WERI-Rb-1 (cell line): ENCODE measurements at regions not wholly inside any gene's neighbourhood (a gene's known extent, or its start where the extent isn't known, plus 50 kb on each side); places are given as distances from the start of the nearest gene placed in this dataset.

ENCODE experiments used
- DNase-seq: peaks from one replicate; pipeline ENCODE4 v3.0.0-alpha.2; 2020
- H3K27ac ChIP-seq: fragments of 250-450 bp; sonication (Bioruptor Pico); 2 replicates; pipeline ENCODE4 v1.5.1; 2020; ENCODE audit warnings: mild to moderate bottlenecking, moderate library complexity
- H3K27me3 ChIP-seq: fragments of 250-450 bp; sonication (Bioruptor Pico); 2 replicates; pipeline ENCODE4 v1.5.1; 2021; ENCODE audit warnings: mild to moderate bottlenecking, low read depth, moderate library complexity; ENCODE audit not compliant: insufficient read depth, severe bottlenecking
- H3K36me3 ChIP-seq: fragments of 250-450 bp; sonication (Bioruptor Pico); 2 replicates; pipeline ENCODE4 v1.5.1; 2020; ENCODE audit warnings: mild to moderate bottlenecking, moderate library complexity
- H3K4me3 ChIP-seq: 2 replicates; pipeline ENCODE4 v1.5.1; 2011; ENCODE audit warnings: low read depth, mild to moderate bottlenecking, control low read depth, low read length
- H3K9me3 ChIP-seq: fragments of 250-450 bp; sonication (Bioruptor Pico); 2 replicates; pipeline ENCODE4 v1.5.1; 2021; ENCODE audit warnings: mild to moderate bottlenecking, moderate library complexity; ENCODE audit not compliant: severe bottlenecking
- TF ChIP-seq, protein P1 (sequence below): IDR thresholded peaks from 2 replicates; pipeline ENCODE4 v1.5.1; 2011; ENCODE audit warnings: low read depth, mild to moderate bottlenecking, control low read depth, inconsistent platforms, low read length

GRCh38 chr11:13062115-13062514 is 53.0 kb downstream of the RASSF10 start:
- Histone ChIP-seq H3K27me3 (peaks cover 27% of the 10 kb centered on the region), H3K36me3 (no peaks in the 10 kb centered on the region), H3K9me3 (no peaks in the 10 kb centered on the region), H3K27ac (no peak overlapping the region), H3K4me3 (no peak overlapping the region)
- TF ChIP-seq, protein P1, sequence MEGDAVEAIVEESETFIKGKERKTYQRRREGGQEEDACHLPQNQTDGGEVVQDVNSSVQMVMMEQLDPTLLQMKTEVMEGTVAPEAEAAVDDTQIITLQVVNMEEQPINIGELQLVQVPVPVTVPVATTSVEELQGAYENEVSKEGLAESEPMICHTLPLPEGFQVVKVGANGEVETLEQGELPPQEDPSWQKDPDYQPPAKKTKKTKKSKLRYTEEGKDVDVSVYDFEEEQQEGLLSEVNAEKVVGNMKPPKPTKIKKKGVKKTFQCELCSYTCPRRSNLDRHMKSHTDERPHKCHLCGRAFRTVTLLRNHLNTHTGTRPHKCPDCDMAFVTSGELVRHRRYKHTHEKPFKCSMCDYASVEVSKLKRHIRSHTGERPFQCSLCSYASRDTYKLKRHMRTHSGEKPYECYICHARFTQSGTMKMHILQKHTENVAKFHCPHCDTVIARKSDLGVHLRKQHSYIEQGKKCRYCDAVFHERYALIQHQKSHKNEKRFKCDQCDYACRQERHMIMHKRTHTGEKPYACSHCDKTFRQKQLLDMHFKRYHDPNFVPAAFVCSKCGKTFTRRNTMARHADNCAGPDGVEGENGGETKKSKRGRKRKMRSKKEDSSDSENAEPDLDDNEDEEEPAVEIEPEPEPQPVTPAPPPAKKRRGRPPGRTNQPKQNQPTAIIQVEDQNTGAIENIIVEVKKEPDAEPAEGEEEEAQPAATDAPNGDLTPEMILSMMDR: no peak
- no peak for DNase-seq

GRCh38 chr11:13064593-13064992 is 55.5 kb downstream of the RASSF10 start:
- H3K27ac ChIP-seq: no peak overlapping the region
- TF ChIP-seq, protein P1: no peak
- no peak for DNase-seq
- H3K9me3 ChIP-seq: no peaks in the 10 kb centered on the region
- peaks cover 41% of the 10 kb centered on the region for H3K27me3 ChIP-seq
- H3K4me3 ChIP-seq: no peak overlapping the region
- no peaks in the 10 kb centered on the region for H3K36me3 ChIP-seq

DNA sequence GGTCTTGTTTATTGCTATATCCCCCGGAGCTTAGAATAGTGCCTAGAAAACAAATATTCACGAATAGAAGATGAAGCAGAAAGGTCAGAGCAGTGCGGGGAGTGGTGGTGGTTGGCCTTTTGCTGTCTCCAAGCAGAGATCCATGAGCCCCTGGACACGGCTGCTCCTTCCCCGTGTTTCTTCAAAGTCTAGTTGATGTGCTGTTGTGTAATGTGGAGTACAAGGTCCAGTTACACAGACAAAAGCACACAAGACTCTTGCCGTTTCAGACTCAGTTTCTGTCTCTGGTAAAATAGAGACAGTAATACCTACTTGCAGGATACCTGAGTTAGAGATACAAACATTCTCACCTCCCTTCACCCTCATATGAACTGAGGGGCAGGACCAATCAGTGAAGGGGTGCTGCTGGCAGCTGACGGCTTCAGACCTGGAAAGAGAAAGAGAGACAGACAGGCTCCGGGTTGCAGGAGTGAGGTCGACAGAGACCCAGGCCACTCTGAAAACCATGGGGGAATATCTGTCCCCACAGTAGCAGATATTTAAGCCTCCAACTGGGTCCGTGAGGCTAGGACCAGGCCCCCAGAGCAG is 56.2 kb downstream of the RASSF10 start:
- TF ChIP-seq, protein P1: no peak
- Histone ChIP-seq H3K36me3 (no peaks in the 10 kb centered on the region), H3K4me3 (no peak overlapping the region), H3K27ac (no peak overlapping the region), H3K9me3 (no peaks in the 10 kb centered on the region), H3K27me3 (peaks cover 41% of the 10 kb centered on the region)
- DNase-seq: no peak

DNA sequence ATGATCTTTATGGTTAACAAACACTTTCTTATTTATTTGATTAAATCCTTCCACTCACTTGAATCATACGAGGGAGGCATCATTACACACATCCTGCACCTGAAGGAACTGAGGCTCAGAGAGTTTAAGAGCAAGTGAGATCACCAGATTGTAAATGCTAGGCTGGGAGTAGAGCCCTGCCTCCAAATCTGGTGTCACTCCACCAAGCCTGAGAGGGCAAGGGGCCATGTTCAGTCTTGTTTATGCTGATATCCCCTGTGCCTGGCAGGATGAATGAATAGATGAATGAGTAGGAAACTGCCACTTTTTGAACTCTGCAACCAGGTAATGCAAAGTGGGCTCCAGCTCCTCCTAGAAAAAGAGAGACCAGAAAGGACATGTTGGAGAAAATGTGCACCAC is 59.1 kb downstream of the RASSF10 start:
- TF ChIP-seq, protein P1: no peak
- peaks cover 57% of the 10 kb centered on the region for H3K27me3 ChIP-seq
- no peak for DNase-seq

DNA sequence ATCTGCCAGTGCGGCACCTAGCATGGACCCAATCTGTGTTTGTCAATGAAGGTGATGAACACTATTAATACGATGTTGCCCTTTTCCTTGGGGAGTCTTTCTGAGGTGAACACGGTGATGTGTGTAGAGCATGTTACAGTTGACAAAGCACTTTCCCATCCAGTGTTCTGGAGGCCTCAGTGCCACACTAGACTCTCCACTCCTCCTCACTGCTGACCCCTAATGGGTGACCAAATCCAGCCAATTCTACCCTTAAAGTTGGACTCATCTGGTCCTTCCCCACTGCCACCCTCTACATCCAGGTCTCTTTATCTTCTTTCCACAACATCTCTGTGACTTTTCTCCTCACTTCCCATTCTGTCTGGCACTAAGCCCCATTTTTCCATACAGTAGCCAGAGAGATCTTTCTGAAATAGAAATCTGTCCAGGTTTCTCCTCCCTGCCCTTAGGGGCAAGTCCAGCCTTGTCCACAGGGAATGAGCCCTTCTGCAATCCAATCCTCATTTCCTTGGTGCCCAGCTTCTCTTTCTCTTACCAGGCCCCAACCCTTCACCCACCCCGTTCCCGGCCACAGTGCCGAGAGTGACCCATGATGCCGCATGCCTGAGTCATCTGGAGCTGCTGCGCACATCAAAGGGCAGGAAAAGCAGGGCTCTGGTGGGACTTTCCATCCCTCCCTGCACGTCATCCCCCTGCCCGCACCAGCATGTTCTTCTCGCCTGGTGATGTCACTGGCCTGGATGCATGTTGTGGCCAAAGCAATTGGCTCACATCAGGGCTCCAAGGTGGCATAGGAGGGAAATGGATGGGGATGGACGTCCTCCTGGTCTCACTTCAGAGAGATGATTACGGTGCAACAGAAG is 64.2 kb downstream of the RASSF10 start:
- H3K27ac ChIP-seq: no peak overlapping the region
- H3K36me3 ChIP-seq: no peaks in the 10 kb centered on the region
- H3K4me3 ChIP-seq: no peak overlapping the region
- TF ChIP-seq, protein P1: no peak
- H3K9me3 ChIP-seq: no peaks in the 10 kb centered on the region
- H3K27me3 ChIP-seq: peaks cover 54% of the 10 kb centered on the region
- DNase-seq: no peak

More for the DNA sequence above, 59.1 kb downstream of the RASSF10 start:
- Histone ChIP-seq H3K4me3 (no peak overlapping the region), H3K36me3 (no peaks in the 10 kb centered on the region), H3K27ac (no peak overlapping the region), H3K9me3 (no peaks in the 10 kb centered on the region)
